NCI-H128 (cell line): ENCODE measurements at regions not wholly inside any gene's neighbourhood (a gene's known extent, or its start where the extent isn't known, plus 50 kb on each side); places are given as distances from the start of the nearest gene placed in this dataset.
"Not testable (repeated sequence)": the region's sequence is repeated elsewhere in the genome, so short reads cannot be mapped to it uniquely, and the experiment has no call there.

Experiments used
- DNase-seq: peaks from one replicate; lab custom pipeline; 2025; ENCODE audit not compliant: unreplicated experiment; lab: John Stamatoyannopoulos, UW

DNA sequence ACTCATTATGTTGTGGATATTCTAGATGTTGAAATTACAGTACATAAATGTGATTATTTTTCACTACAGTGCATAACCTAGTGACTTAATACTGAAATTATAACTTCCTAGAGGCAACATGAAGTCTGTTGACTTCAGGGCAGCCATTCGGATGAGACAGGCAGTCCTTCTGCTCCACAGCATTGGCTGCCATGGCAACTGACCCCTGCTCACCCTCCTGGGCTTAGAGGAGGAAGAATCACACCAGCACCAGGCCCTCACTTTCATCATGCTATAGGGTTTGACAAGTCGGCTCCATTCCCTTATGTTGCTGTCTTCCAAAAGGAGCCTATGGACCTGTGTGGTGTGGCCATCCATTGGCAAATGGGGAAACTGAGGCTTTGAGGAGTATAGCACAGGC lies 233.5 kb upstream of the TMEM132C start:
- no peak for DNase-seq

- DNase-seq: no peak
These were observed 226.0 kb upstream of the TMEM132C start for GRCh38 chr12:128040971-128041370.

DNA sequence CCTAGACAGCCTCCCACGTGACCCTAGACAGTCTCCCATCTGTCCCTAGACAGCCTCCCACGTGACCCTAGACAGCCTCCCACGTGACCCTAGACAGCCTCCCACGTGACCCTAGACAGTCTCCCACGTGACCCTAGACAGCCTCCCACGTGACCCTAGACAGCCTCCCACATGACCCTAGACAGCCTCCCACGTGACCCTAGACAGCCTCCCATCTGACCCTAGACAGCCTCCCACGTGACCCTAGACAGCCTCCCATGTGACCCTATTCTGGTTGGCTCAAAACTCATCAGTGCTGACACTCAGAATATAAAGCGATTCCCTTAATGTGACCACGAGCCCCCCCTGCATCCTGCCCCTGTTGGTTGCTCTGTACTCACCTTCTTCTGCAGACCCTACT lies 224.7 kb upstream of the TMEM132C start:
- not testable (repeated sequence) for DNase-seq

DNA sequence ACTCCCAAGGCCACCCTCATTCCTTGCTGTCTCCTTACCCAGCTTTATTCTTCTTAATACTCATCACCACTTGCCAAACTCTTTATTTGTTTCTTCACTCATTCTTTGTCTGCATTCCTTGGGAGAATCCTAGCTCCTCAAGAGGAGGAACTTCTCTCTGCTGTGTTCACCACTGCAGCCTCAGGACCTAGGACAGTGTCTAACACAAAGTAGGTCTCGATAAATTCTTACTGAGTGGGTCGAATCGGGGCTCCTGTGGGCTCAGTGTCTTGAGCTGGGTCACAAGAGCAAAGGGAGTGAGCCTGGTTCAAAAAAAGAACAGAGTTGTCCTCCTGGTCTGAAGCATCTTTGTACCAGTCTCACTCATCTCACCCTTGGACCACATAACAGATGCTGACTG lies 224.1 kb upstream of the TMEM132C start:
- no peak for DNase-seq

GRCh38 chr12:128043317-128043716 lies 223.7 kb upstream of the TMEM132C start:
- no peak for DNase-seq

- peak; percentile 63 for DNase-seq
These were observed 219.5 kb upstream of the TMEM132C start for GRCh38 chr12:128047266-128048060.

GRCh38 chr12:128052331-128052730 lies 214.6 kb upstream of the TMEM132C start:
- no peak for DNase-seq

DNA sequence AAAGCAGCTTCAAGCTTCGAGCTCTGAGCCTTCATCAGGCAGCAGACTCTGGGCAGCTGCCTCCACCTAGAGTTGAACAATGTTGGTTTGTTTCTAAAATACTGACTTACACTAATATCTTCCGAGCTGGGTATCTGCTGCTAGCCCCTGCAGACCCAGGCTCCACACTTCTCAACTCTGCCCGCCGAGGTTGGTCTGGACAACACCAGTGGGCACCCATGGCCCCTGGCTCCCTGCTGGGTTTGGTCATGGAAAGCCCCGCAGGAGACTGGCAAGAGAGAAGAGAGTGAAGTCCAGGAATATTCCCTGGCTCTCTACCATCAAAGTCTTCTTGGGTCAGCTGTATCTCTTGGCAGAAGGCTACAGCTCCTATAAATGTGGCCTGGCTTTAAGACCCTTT lies 214.2 kb upstream of the TMEM132C start:
- no peak for DNase-seq

DNA sequence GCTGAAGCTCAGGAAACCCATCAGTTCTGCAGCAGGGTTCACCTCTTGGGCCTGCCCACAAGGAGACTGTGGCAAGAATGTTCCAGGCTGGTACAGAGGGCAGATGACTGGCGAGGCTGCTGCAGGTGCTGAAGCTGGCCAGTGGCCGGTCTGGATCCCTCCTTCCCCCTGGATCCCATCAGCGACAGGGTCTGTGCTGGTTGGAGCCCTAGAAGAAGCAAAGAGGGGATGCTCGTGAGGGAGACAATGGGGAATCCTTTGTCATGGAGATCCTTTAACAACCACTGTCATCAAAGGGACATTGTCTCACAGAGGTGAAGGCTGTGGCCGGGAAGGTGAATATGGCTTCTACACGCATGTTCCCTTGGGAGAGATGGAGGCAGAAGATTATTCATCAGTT lies 211.4 kb upstream of the TMEM132C start:
- no peak for DNase-seq

DNA sequence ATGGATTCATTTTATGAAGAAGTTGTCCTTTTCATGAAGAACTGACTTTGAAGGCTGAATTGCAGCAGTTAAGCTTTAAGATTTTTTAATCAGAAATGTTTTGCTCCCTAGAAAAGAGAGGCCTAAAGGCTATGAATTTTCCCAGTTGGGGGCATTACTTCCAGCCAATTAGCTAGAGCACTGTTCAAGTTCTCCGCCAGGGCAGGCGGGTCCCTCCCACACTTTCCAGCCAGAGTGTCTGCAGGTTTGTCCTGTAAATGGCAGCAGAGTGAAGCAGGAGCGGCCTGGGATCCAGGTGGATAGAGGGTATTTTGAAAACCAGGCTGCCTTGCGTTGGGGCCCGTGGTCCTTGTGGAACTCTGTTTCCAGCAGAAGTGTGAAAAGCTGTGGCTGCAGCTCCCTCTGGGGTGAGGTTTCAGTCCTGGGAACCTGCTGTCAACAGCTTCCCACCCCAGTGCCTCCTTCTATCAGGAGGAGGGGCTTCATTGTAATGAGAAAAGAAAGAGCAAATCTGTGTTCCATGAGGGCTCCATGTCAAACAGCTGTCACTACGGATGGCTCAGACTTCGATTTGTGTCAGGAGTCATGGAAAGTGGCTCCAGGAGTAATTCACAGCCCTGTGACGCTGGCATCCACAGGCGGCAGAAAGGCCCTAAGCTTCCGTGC lies 210.7 kb upstream of the TMEM132C start:
- no peak for DNase-seq

DNA sequence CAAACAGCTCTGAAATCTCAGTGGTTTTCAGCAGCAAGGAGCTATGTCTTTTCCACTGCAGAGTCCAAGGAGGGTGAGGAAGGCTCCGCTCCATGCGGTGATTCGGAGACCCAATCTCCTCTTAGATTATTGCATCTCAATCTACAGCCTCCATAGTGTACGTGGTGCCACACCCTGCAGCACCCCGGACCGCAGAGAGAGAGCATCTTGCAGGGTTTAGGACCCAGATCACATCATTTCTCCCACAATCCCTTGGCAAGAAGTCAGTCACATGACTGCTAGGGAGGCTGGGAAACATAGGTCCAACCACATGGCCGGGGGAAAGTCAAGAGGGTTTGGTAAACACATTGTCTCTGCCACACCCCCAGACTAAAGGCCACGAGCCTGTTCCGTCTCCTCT lies 209.4 kb upstream of the TMEM132C start:
- DNase-seq: no peak

DNA sequence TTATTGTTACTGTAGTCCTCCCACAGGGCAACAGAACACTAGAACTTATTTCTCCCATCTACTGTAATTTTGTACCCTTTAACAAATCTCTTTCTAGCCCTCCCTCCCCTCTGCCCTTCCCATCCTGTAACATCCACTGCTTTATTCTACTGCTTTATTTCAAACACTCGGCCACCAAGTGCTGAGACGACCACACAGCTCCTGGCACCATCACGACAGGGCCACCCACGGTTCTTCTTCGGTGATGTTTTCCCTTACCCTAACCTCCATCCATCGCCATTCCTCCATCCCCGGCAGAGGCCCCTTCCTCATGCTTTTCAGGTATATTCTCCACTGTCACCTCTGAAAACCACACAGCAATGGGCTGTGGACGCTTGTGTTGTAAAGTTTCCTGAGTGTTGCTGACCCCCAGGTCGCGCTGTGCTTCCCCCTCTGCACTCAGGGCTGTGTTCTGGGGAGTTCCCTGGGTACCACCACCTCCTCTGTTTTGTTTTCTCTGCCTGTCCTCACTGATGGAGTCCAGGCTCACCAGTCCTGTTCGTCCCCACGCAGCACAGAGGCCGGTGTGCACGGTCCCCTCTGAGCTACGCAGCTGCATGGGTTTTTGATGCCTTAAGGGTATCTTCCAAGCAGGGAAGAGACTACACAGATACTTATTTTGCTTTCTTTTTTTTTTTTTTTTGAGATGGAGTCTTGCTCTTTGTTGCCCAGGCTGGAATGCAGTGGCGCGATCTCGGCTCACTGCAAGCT lies 207.2 kb upstream of the TMEM132C start:
- no peak for DNase-seq

GRCh38 chr12:128068211-128068610 lies 198.8 kb upstream of the TMEM132C start:
- no peak for DNase-seq

DNA sequence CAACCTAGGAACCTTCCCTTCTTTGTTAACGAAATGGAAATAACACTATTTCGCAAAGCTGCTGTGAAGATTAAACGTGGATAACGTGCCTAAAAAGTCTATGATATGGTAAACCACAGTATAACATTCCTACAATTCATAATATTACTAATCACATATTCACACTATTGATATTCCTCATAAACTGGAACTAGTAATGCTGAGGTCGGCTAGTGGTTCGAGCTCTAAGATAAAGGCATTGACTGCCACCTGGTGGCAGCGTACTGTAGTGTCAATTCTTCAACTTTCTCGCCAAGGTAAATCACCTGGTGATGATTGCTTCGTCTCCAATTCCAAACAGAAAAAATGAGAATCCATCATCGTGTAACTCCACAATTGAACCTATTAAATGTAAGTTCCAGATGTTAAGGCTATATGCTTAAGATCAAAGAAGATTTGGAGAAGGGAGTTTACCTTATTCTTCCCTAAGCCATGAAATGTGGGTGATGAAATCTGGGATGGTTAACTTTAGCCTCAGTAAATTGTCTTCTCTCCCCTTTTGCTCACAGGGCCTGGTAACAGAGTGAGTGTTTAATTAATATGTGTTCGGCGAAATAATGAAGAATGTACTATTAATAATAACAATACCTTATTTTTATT lies 197.5 kb upstream of the TMEM132C start:
- peak; percentile 45 for DNase-seq

- no peak for DNase-seq
These were observed 193.0 kb upstream of the TMEM132C start for GRCh38 chr12:128073937-128074336.

- no peak for DNase-seq
These were observed 191.6 kb upstream of the TMEM132C start for GRCh38 chr12:128075332-128075731.

- DNase-seq: no peak
These were observed 190.8 kb upstream of the TMEM132C start for GRCh38 chr12:128076188-128076587.

GRCh38 chr12:128077211-128077916 lies 189.6 kb upstream of the TMEM132C start:
- no peak for DNase-seq

GRCh38 chr12:128077917-128078298 lies 189.1 kb upstream of the TMEM132C start:
- no peak for DNase-seq

DNA sequence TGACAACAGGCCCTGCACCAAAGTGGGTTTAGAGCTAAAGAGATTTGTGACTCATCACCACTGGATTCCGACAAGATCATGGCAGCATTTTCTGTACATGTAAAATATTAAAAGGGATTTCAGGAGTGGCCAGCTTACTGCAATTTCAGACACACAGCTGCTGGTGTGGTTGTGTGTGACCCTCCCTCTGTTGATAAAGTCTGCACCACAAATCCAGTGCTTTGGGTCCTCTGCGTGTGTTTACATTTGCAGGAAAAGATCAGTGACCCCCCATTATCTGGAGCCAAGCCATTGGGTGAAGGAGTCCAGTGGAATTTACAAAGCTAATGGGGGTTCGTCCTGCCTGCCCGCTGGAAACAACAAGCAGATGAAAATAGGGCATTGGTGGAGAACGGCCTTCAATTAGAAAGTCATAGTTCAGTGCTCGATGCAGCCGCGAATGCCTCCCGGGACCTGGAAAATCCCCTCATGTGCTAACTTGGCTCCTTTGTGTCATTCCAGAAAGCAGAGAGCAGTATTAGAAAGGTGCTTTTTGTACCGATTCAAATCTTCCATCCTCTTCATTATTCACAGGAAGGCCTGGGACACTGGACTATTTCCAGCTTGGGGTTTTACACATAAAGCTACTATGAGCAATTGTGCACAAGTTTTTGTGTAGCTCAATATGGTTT lies 188.5 kb upstream of the TMEM132C start:
- DNase-seq: no peak
